Mammary epithelial cell (primary cell): ENCODE measurements at regions not wholly inside any gene's neighbourhood (a gene's known extent, or its start where the extent isn't known, plus 50 kb on each side); places are given as distances from the start of the nearest gene placed in this dataset.

Source experiments
- CTCF ChIP-seq, 2 donors: IDR thresholded peaks in 1 of 2; conservative IDR thresholded peaks in 1 of 2; 2 replicates each; pipeline ENCODE4 v1.5.1; 2011 to 2012; ENCODE audit warnings: inconsistent platforms in 2 of 2, low read length in 2 of 2, mild to moderate bottlenecking in 2 of 2, control low read depth in 1 of 2, low read depth in 1 of 2; ENCODE audit not compliant: insufficient read depth in 1 of 2; ENCODE audit errors: extremely low read depth in 1 of 2
- EZH2 ChIP-seq: IDR thresholded peaks from 2 replicates; pipeline ENCODE4 v1.6.1; 2012; ENCODE audit warnings: low read length, inconsistent platforms, borderline replicate concordance

DNA sequence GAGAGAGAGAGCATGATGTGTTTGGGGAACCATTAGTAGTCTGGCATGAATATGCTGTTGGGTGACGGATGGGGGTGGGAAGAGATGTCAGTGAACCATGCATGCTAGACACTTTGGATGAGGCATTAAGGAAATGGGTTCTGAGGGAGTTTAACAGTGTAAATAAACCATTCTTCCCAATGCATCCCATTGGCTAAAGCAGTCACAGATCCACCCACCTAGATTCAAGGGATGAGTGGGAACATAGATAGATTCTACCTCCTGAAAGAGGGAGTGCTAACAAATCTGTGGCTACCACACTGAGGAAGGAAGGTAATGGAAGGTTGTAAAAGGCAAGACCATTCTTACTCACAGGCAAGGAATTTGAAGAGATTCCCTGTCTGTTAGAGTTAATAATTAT, 129.8 kb upstream of the CACNA1E start:
- no peak for TF ChIP-seq CTCF (conservative IDR thresholded peaks at IDR 0.05 in 1 of 2, IDR thresholded peaks at IDR 0.05 in 1 of 2; ENCODE audit: extremely low read depth in 1 of 2, insufficient read depth in 1 of 2, low read depth in 1 of 2, low read length in 2 of 2)
- TF ChIP-seq EZH2 = no peak
